H1 (cell line): ENCODE measurements at regions not wholly inside any gene's neighbourhood (a gene's known extent, or its start where the extent isn't known, plus 50 kb on each side); places are given as distances from the start of the nearest gene placed in this dataset.

ENCODE experiments used
- CTCF ChIA-PET: fragments of 300-600 bp; sonication (Branson Sonifier 250); formaldehyde crosslinking; loops from one replicate; lab custom pipeline; 2021; ENCODE audit not compliant: partially characterized antibody; lab: Charles Lee
- POLR2A ChIA-PET: fragments of 300-600 bp; sonication (Branson Sonifier 250); formaldehyde crosslinking; loops from one replicate; lab custom pipeline; 2021; ENCODE audit warnings: inconsistent platforms; ENCODE audit not compliant: partially characterized antibody; lab: Charles Lee
- DNase-seq, 2 experiments: peaks; one replicate each; pipeline versions ENCODE4 v3.0.0 to v3.0.0-alpha.2; 2010 to 2022; ENCODE audit warnings: low spot score in 2 of 2, low read depth in 1 of 2, mixed read lengths in 1 of 2
- FAIRE-seq: peaks from 2 replicates; lab custom pipeline; 2011; peaks lifted over from hg19 to GRCh38; lab: Jason Lieb, UNC
- H2AFZ ChIP-seq: 2 replicates; pipeline ENCODE4 v1.8.1; 2012; ENCODE audit warnings: low read length, inconsistent platforms
- H2AK5ac ChIP-seq: 2 replicates; pipeline ENCODE4 v1.6.1; 2013; ENCODE audit warnings: low read depth, low read length
- H2BK120ac ChIP-seq: replicated peaks from 2 replicates; pipeline ENCODE3; 2013; ENCODE audit warnings: low read depth, low read length, inconsistent platforms
- H2BK12ac ChIP-seq: 2 replicates; pipeline ENCODE4 v1.6.1; 2013; ENCODE audit warnings: low read depth, low read length
- H2BK15ac ChIP-seq: 2 replicates; pipeline ENCODE4 v1.6.1; 2013; ENCODE audit warnings: low read length
- H2BK20ac ChIP-seq: 2 replicates; pipeline ENCODE4 v1.6.1; 2013; ENCODE audit warnings: low read length
- H2BK5ac ChIP-seq: 2 replicates; pipeline ENCODE4 v1.6.1; 2013; ENCODE audit warnings: low read depth, low read length
- H3K14ac ChIP-seq: 2 replicates; pipeline ENCODE4 v1.6.1; 2013; ENCODE audit warnings: inconsistent platforms; ENCODE audit not compliant: insufficient read length
- H3K18ac ChIP-seq: 2 replicates; pipeline ENCODE4 v1.6.1; 2013; ENCODE audit warnings: low read length; ENCODE audit errors: extremely low read depth
- H3K23ac ChIP-seq: 2 replicates; pipeline ENCODE4 v1.6.1; 2013; ENCODE audit warnings: inconsistent platforms; ENCODE audit not compliant: insufficient read length
- H3K23me2 ChIP-seq: 2 replicates; pipeline ENCODE4 v1.6.1; 2013; ENCODE audit warnings: low read depth, low read length
- H3K27ac ChIP-seq: 2 replicates; pipeline ENCODE4 v1.6.1; 2011; ENCODE audit warnings: low read depth, low read length, inconsistent platforms
- H3K27me3 ChIP-seq, 4 experiments: replicated peaks in 1 of 4; 1 replicate in 1 of 4; 2 replicates in 3 of 4; pipeline versions ENCODE4 v1.6.1 to v1.8.1; 2011 to 2013; ENCODE audit warnings: low read length in 3 of 4, mild to moderate bottlenecking in 3 of 4, inconsistent platforms in 2 of 4, mixed read lengths in 2 of 4, moderate library complexity in 1 of 4; ENCODE audit not compliant: control insufficient read depth in 3 of 4, insufficient read depth in 3 of 4; ENCODE audit errors: extremely low read depth in 1 of 4
- H3K36me3 ChIP-seq, 4 experiments: 2 replicates each; pipeline versions ENCODE4 v1.6.1 to v1.8.1; 2011 to 2013; ENCODE audit warnings: mild to moderate bottlenecking in 4 of 4, low read length in 3 of 4, moderate library complexity in 2 of 4, control low read depth in 1 of 4, inconsistent platforms in 1 of 4; ENCODE audit not compliant: insufficient read depth in 4 of 4, control insufficient read depth in 2 of 4
- H3K4ac ChIP-seq: replicated peaks from 2 replicates; pipeline ENCODE3; 2013; ENCODE audit warnings: low read length, low read depth, mixed read lengths, inconsistent platforms; ENCODE audit not compliant: insufficient read length
- H3K4me1 ChIP-seq, 4 experiments: replicated peaks in 1 of 4; 1 replicate in 1 of 4; 2 replicates in 3 of 4; pipeline versions ENCODE4 v1.6.1 to v1.8.1; 2011 to 2013; ENCODE audit warnings: low read length in 3 of 4, inconsistent platforms in 2 of 4, mixed read lengths in 1 of 4; ENCODE audit not compliant: insufficient read depth in 4 of 4, control insufficient read depth in 3 of 4
- H3K4me2 ChIP-seq, 2 experiments: 2 replicates each; pipeline versions ENCODE4 v1.6.1 to v1.8.1; 2011 to 2013; ENCODE audit warnings: low read depth in 2 of 2, low read length in 2 of 2, control low read depth in 1 of 2, inconsistent platforms in 1 of 2, mild to moderate bottlenecking in 1 of 2; ENCODE audit not compliant: insufficient read depth in 1 of 2
- H3K4me3 ChIP-seq, 4 experiments: fragments of 200-600, 300-600 bp in 1 of 4; sonication (generic), shearing (Covaris generic), sonication (Bioruptor Twin) in 1 of 4; 2 replicates each; pipeline versions ENCODE4 v1.5.1 to v1.8.1; 2011 to 2016; ENCODE audit warnings: low read length in 4 of 4, low read depth in 3 of 4, control low read depth in 2 of 4, inconsistent platforms in 2 of 4, mild to moderate bottlenecking in 2 of 4, mixed read lengths in 1 of 4, moderate library complexity in 1 of 4; ENCODE audit not compliant: insufficient read depth in 2 of 4; ENCODE audit errors: extremely low read depth in 1 of 4
- H3K56ac ChIP-seq: replicated peaks from 2 replicates; pipeline ENCODE3; 2013; ENCODE audit warnings: low read depth, mild to moderate bottlenecking, mixed read lengths, low read length, inconsistent platforms; ENCODE audit not compliant: insufficient read length
- H3K79me1 ChIP-seq: 2 replicates; pipeline ENCODE4 v1.6.1; 2013; ENCODE audit warnings: low read depth, low read length, control low read depth
- H3K79me2 ChIP-seq, 2 experiments: 2 replicates each; pipeline versions ENCODE4 v1.6.1 to v1.8.1; 2012 to 2013; ENCODE audit warnings: low read length in 2 of 2, mild to moderate bottlenecking in 2 of 2, inconsistent platforms in 1 of 2; ENCODE audit not compliant: insufficient read depth in 2 of 2, control insufficient read depth in 1 of 2
- H3K9ac ChIP-seq, 4 experiments: replicated peaks in 1 of 4; 1 replicate in 1 of 4; 2 replicates in 3 of 4; pipeline versions ENCODE4 v1.6.1 to v1.8.1; 2011 to 2013; ENCODE audit warnings: low read depth in 3 of 4, low read length in 3 of 4, control low read depth in 2 of 4, mild to moderate bottlenecking in 2 of 4, moderate library complexity in 2 of 4, inconsistent platforms in 1 of 4; ENCODE audit errors: extremely low read depth in 1 of 4
- H3K9me3 ChIP-seq, 2 experiments: 2 replicates each; pipeline versions ENCODE4 v1.6.1 to v1.8.1; 2012 to 2013; ENCODE audit warnings: mild to moderate bottlenecking in 2 of 2, moderate library complexity in 2 of 2, control low read depth in 1 of 2, inconsistent platforms in 1 of 2, low read depth in 1 of 2, low read length in 1 of 2, mixed read lengths in 1 of 2; ENCODE audit not compliant: insufficient read depth in 2 of 2
- H4K20me1 ChIP-seq, 2 experiments: replicated peaks in 1 of 2; 2 replicates each; pipeline versions ENCODE3 to v1.8.1; 2011 to 2013; ENCODE audit warnings: inconsistent platforms in 2 of 2, low read length in 2 of 2, mild to moderate bottlenecking in 1 of 2; ENCODE audit not compliant: insufficient read depth in 2 of 2, control insufficient read depth in 1 of 2
- H4K5ac ChIP-seq: 2 replicates; pipeline ENCODE4 v1.6.1; 2013; ENCODE audit warnings: low read length, low read depth, mixed read lengths, inconsistent platforms; ENCODE audit not compliant: insufficient read length
- H4K8ac ChIP-seq: 2 replicates; pipeline ENCODE4 v1.8.0; 2013; ENCODE audit warnings: mild to moderate bottlenecking, moderate library complexity, low read length, inconsistent platforms; ENCODE audit not compliant: insufficient read depth; ENCODE audit errors: extremely low read depth
- H4K91ac ChIP-seq: replicated peaks from 2 replicates; pipeline ENCODE3; 2013; ENCODE audit warnings: low read length, mixed read lengths, inconsistent platforms; ENCODE audit not compliant: insufficient read length
- JUN ChIP-seq: IDR thresholded peaks from 2 replicates; pipeline ENCODE4 v1.6.1; 2011; ENCODE audit warnings: low read depth, mild to moderate bottlenecking, improper control_type of control experiment, low read length
- MAFK ChIP-seq: IDR thresholded peaks from 2 replicates; pipeline ENCODE4 v1.6.1; 2012; ENCODE audit warnings: low read depth, mild to moderate bottlenecking, improper control_type of control experiment, low read length
- RNF2 ChIP-seq: fragments of 200-900, 300-1000 bp; sonication (generic); IDR thresholded peaks from 2 replicates; pipeline ENCODE4 v1.7.1; 2016; ENCODE audit warnings: borderline replicate concordance, low read depth, mild to moderate bottlenecking, antibody characterized with exemption, low read length; ENCODE audit not compliant: poor library complexity, severe bottlenecking; ENCODE audit errors: missing control alignments
- RXRA ChIP-seq: IDR thresholded peaks from 2 replicates; pipeline ENCODE4 v1.6.1; 2011; ENCODE audit warnings: low read depth, mild to moderate bottlenecking, low read length, moderate library complexity; ENCODE audit not compliant: insufficient read depth
- SP1 ChIP-seq: IDR thresholded peaks from 2 replicates; pipeline ENCODE4 v1.6.1; 2011; ENCODE audit warnings: low read depth, low read length
- SRF ChIP-seq: IDR thresholded peaks from 2 replicates; pipeline ENCODE4 v1.6.1; 2011; ENCODE audit warnings: mild to moderate bottlenecking, low read depth, low read length, moderate library complexity
- ZNF274 ChIP-seq: IDR thresholded peaks from 2 replicates; pipeline ENCODE4 v1.7.0; 2012; ENCODE audit warnings: low read length, borderline replicate concordance; ENCODE audit errors: extremely low read depth
- WGBS, 2 experiments: shearing (Covaris generic) in 1 of 2; methylation state at CpG; one replicate each; pipeline versions ENCODE4 v1.1.6 to v1.1.7; 2013 to 2015; ENCODE audit warnings: low lambda C conversion rate in 2 of 2, mixed read lengths in 2 of 2, inconsistent platforms in 1 of 2, low coverage in 1 of 2, missing lambda C conversion rate in 1 of 2; ENCODE audit not compliant: insufficient replicate concordance in 2 of 2, insufficient coverage in 1 of 2, insufficient read length in 1 of 2; ENCODE audit errors: extremely low coverage in 1 of 2, missing lambda C conversion rate in 1 of 2; 5-methylcytosine and 5-hydroxymethylcytosine counted together

- H3K27ac ChIP-seq, result no peak overlapping the region
- no peak overlapping the region for H3K56ac ChIP-seq
- no peaks in the 10 kb centered on the region for H3K9me3 ChIP-seq
- H3K23me2 ChIP-seq, result no peaks in the 10 kb centered on the region
- DNase-seq (no peak), FAIRE-seq (no peak)
- WGBS, 2 experiments, result 100% methylated on average over 2 of the region's 2 CpGs
- no peaks in the 10 kb centered on the region for H3K79me1 ChIP-seq
- H3K27me3 ChIP-seq, result peaks cover 0 to 1% (median 0%) of the 10 kb centered on the region in 4 experiments; a peak in 1 of 7 replicates
- no peaks in the 10 kb centered on the region for H4K20me1 ChIP-seq
- no peak overlapping the region for H4K5ac ChIP-seq
- POLR2A ChIA-PET, result no interaction called here
- no peak overlapping the region for H2BK15ac ChIP-seq
- no peaks in the 10 kb centered on the region for H3K79me2 ChIP-seq
- no peak overlapping the region for H3K4me3 ChIP-seq
- H4K8ac ChIP-seq, result no peak overlapping the region
- no peak overlapping the region for H3K9ac ChIP-seq
- no peaks in the 10 kb centered on the region for H3K4me1 ChIP-seq
- H4K91ac ChIP-seq, result no peak overlapping the region
- no peak overlapping the region for H3K18ac ChIP-seq
- H2BK12ac ChIP-seq, result no peak overlapping the region
- no peak for TF ChIP-seq MAFK
- TF ChIP-seq JUN, result no peak
- TF ChIP-seq SP1, result no peak
- no peak for TF ChIP-seq SRF
- no peak for TF ChIP-seq RXRA
- TF ChIP-seq RNF2, result no peak
- TF ChIP-seq ZNF274, result no peak
- no peak overlapping the region for H3K4me2 ChIP-seq
- H2AFZ ChIP-seq, result no peak overlapping the region
- no peak overlapping the region for H2BK20ac ChIP-seq
- no peak overlapping the region for H3K14ac ChIP-seq
- no peak overlapping the region for H2BK120ac ChIP-seq
- no peak overlapping the region for H3K4ac ChIP-seq
- H3K23ac ChIP-seq, result no peak overlapping the region
- no peaks in the 10 kb centered on the region for H3K36me3 ChIP-seq
- no peak overlapping the region for H2BK5ac ChIP-seq
- CTCF ChIA-PET, result no interaction called here
- H2AK5ac ChIP-seq, result no peak overlapping the region
Observed at GRCh38 chr3:74021449-74021848, 396.7 kb upstream of the PDZRN3 start.
